ENCODE measurements at regions not wholly inside any gene's neighbourhood (a gene's known extent, or its start where the extent isn't known, plus 50 kb on each side); places are given as distances from the start of the nearest gene placed in this dataset.

DNA sequence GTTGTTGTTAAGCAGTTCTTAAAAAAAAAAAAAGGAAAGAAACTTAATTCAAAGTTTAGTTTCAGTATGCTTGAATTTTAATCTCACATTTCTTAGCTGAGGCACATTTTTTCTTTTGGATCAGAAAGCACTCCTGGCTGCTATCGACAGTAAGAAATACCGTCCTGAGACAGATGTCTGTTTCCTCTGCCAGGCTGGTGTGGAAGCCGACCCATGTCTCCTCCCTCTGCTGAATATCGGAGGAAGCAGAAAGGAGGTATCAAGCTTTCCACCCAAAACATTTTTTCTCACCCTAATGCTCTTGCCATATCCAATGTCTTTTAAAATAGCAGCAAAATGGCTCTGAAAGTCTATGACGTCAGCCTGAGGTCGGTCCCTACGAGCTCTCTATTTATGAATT lies 208.1 kb downstream of the TLE4 start:
- no peak for DNase-seq
- WGBS, 2 donors (ENCODE audit: low coverage in 1 of 2) = 91 to 93% methylated on average over 4 to 7 of the region's 7 CpGs
- in situ Hi-C loops (cut with MboI; ENCODE audit: low pct_ligation_motif_present in 1 of 4, low pct_unique_long_range_greater_than_20kb in 1 of 4, low sequenced_read_pairs in 3 of 4) = no loop called here

GRCh38 chr9:79778581-79778980 lies 206.8 kb downstream of the TLE4 start:
- Histone ChIP-seq H3K27ac (no peak overlapping the region), H3K9me3 (no peaks in the 10 kb centered on the region), H3K4me1 (no peaks in the 10 kb centered on the region), H3K27me3 (no peaks in the 10 kb centered on the region), H3K4me3 (no peak overlapping the region), H3K36me3 (no peaks in the 10 kb centered on the region)
- 56 to 78% methylated on average over 1 of the region's 1 CpG for WGBS, 2 donors (ENCODE audit: low coverage in 1 of 2)
- in situ Hi-C loops (cut with MboI; ENCODE audit: low pct_ligation_motif_present in 1 of 4, low pct_unique_long_range_greater_than_20kb in 1 of 4, low sequenced_read_pairs in 3 of 4) = no loop called here
- TF ChIP-seq POLR2A (IDR thresholded peaks at IDR 0.05) = no peak
- no peak for TF ChIP-seq CTCF (IDR thresholded peaks at IDR 0.05)
- TF ChIP-seq EP300 (IDR thresholded peaks at IDR 0.05; ENCODE audit: low read depth) = no peak
- TF ChIP-seq POLR2AphosphoS5 (IDR thresholded peaks at IDR 0.05) = no peak
- no peak for DNase-seq
- intact Hi-C loops (cut with DNase I; ENCODE audit: low total_unique reads) = no loop called here

More for the DNA sequence above, 208.1 kb downstream of the TLE4 start:
- Histone ChIP-seq H3K9me3 (no peaks in the 10 kb centered on the region), H3K4me3 (no peak overlapping the region), H3K27me3 (no peaks in the 10 kb centered on the region), H3K27ac (no peak overlapping the region), H3K4me1 (no peaks in the 10 kb centered on the region), H3K36me3 (no peaks in the 10 kb centered on the region)
- TF ChIP-seq EP300 (IDR thresholded peaks at IDR 0.05; ENCODE audit: low read depth) (no peak), POLR2AphosphoS5 (IDR thresholded peaks at IDR 0.05) (no peak), CTCF (IDR thresholded peaks at IDR 0.05) (no peak), POLR2A (IDR thresholded peaks at IDR 0.05) (no peak)
- intact Hi-C loops (cut with DNase I; ENCODE audit: low total_unique reads) = no loop called here

- in situ Hi-C loops (cut with MboI; ENCODE audit: low pct_ligation_motif_present in 1 of 4, low pct_unique_long_range_greater_than_20kb in 1 of 4, low sequenced_read_pairs in 3 of 4) = no loop called here
- TF ChIP-seq POLR2AphosphoS5 (IDR thresholded peaks at IDR 0.05) (no peak), EP300 (IDR thresholded peaks at IDR 0.05; ENCODE audit: low read depth) (no peak)
Measured at GRCh38 chr9:79776581-79776980, 204.8 kb downstream of the TLE4 start.

More at GRCh38 chr9:79776581-79776980, 204.8 kb downstream of the TLE4 start:
- Histone ChIP-seq H3K36me3 (no peaks in the 10 kb centered on the region), H3K27me3 (no peaks in the 10 kb centered on the region), H3K27ac (no peak overlapping the region), H3K4me3 (no peak overlapping the region), H3K9me3 (no peaks in the 10 kb centered on the region), H3K4me1 (no peaks in the 10 kb centered on the region)
- intact Hi-C loops (cut with DNase I; ENCODE audit: low total_unique reads) = no loop called here
- no peak for DNase-seq
- WGBS, 2 donors (ENCODE audit: low coverage in 1 of 2) = 29 to 70% methylated on average over 1 to 2 of the region's 2 CpGs

All from transverse colon (tissue), 4 donors.